ENCODE measurements at regions not wholly inside any gene's neighbourhood (a gene's known extent, or its start where the extent isn't known, plus 50 kb on each side); places are given as distances from the start of the nearest gene placed in this dataset.

GRCh38 chr5:7096294-7096693 is 299.6 kb upstream of the ADCY2 start:
- H3K36me3 ChIP-seq (ENCODE audit: low read length), result no peaks in the 10 kb centered on the region
- H3K4me3 ChIP-seq (ENCODE audit: insufficient read depth, low read length, poor library complexity, severe bottlenecking), result no peak overlapping the region

DNA sequence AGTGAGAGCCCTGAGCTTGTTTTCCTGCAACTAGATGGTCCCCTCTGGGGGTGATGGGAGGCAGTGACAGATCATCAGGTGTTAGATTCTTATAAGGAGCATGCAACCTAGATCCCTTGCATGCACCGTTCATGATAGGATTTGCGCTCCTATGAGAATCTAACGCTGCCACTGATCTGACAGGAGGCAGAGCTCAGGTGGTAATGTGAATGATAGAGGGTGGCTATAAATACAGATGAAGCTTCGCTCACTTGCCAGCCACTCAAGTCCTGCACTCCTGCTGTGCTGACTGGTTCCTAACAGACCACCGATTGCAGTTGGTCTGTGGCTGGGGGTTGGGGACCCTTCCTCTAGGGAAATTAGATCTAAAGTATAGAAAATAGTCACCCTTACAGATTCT is 290.6 kb upstream of the ADCY2 start:
- Histone ChIP-seq H3K27ac (ENCODE audit: low read depth, low read length) (no peak overlapping the region), H3K79me2 (ENCODE audit: insufficient read depth, low read length) (no peaks in the 10 kb centered on the region), H3K9me2 (replicated peaks; ENCODE audit: insufficient read depth, low read length) (no peaks in the 10 kb centered on the region), H3K4me2 (ENCODE audit: low read depth, low read length, poor library complexity, severe bottlenecking) (no peak overlapping the region), H3K27me3 (ENCODE audit: low read length) (no peaks in the 10 kb centered on the region), H3K4me3 (ENCODE audit: insufficient read depth, low read length, poor library complexity, severe bottlenecking) (no peak overlapping the region), H3F3A (ENCODE audit: insufficient read depth) (no peaks in the 10 kb centered on the region), H3K36me3 (ENCODE audit: low read length) (no peaks in the 10 kb centered on the region), H4K20me1 (ENCODE audit: low read depth, low read length) (no peaks in the 10 kb centered on the region), H2AFZ (ENCODE audit: low read depth, low read length, severe bottlenecking) (no peak overlapping the region), H3K9me3 (ENCODE audit: insufficient read depth, low read length) (no peaks in the 10 kb centered on the region), H3K9ac (ENCODE audit: low read length) (no peak overlapping the region)
- TF ChIP-seq CTCF (IDR thresholded peaks at IDR 0.05; ENCODE audit: insufficient read depth, low read length, poor library complexity, severe bottlenecking), result no peak
- TF ChIP-seq EZH2phosphoT487 (conservative IDR thresholded peaks at IDR 0.05; ENCODE audit: low read length), result no peak

More at GRCh38 chr5:7096294-7096693, 299.6 kb upstream of the ADCY2 start:
- Histone ChIP-seq H3K9ac (ENCODE audit: low read length) (no peak overlapping the region), H3K4me2 (ENCODE audit: low read depth, low read length, poor library complexity, severe bottlenecking) (no peak overlapping the region), H3K27me3 (ENCODE audit: low read length) (no peaks in the 10 kb centered on the region), H4K20me1 (ENCODE audit: low read depth, low read length) (no peaks in the 10 kb centered on the region), H3F3A (ENCODE audit: insufficient read depth) (no peaks in the 10 kb centered on the region), H3K27ac (ENCODE audit: low read depth, low read length) (no peak overlapping the region), H3K79me2 (ENCODE audit: insufficient read depth, low read length) (no peaks in the 10 kb centered on the region), H3K9me2 (replicated peaks; ENCODE audit: insufficient read depth, low read length) (no peaks in the 10 kb centered on the region), H3K9me3 (ENCODE audit: insufficient read depth, low read length) (no peaks in the 10 kb centered on the region), H2AFZ (ENCODE audit: low read depth, low read length, severe bottlenecking) (no peak overlapping the region)
- TF ChIP-seq EZH2phosphoT487 (conservative IDR thresholded peaks at IDR 0.05; ENCODE audit: low read length) (no peak), CTCF (IDR thresholded peaks at IDR 0.05; ENCODE audit: insufficient read depth, low read length, poor library complexity, severe bottlenecking) (no peak)

- TF ChIP-seq CTCF (IDR thresholded peaks at IDR 0.05; ENCODE audit: insufficient read depth, low read length, poor library complexity, severe bottlenecking), result no peak
- TF ChIP-seq EZH2phosphoT487 (conservative IDR thresholded peaks at IDR 0.05; ENCODE audit: low read length), result no peak
- no peak overlapping the region for H2AFZ ChIP-seq (ENCODE audit: low read depth, low read length, severe bottlenecking)
- H3K4me3 ChIP-seq (ENCODE audit: insufficient read depth, low read length, poor library complexity, severe bottlenecking), result no peak overlapping the region
- no peak overlapping the region for H3K9ac ChIP-seq (ENCODE audit: low read length)
- no peaks in the 10 kb centered on the region for H3K9me3 ChIP-seq (ENCODE audit: insufficient read depth, low read length)
- no peaks in the 10 kb centered on the region for H3K27me3 ChIP-seq (ENCODE audit: low read length)
- no peaks in the 10 kb centered on the region for H3K79me2 ChIP-seq (ENCODE audit: insufficient read depth, low read length)
- H3K4me2 ChIP-seq (ENCODE audit: low read depth, low read length, poor library complexity, severe bottlenecking), result no peak overlapping the region
- H4K20me1 ChIP-seq (ENCODE audit: low read depth, low read length), result no peaks in the 10 kb centered on the region
- no peaks in the 10 kb centered on the region for H3K36me3 ChIP-seq (ENCODE audit: low read length)
- H3K9me2 ChIP-seq (replicated peaks; ENCODE audit: insufficient read depth, low read length), result no peaks in the 10 kb centered on the region
- no peaks in the 10 kb centered on the region for H3F3A ChIP-seq (ENCODE audit: insufficient read depth)
- no peak overlapping the region for H3K27ac ChIP-seq (ENCODE audit: low read depth, low read length)
These were observed 278.0 kb upstream of the ADCY2 start for GRCh38 chr5:7117961-7118360.

Data from SU-DHL-6 (cell line).